ENCODE measurements at regions not wholly inside any gene's neighbourhood (a gene's known extent, or its start where the extent isn't known, plus 50 kb on each side); places are given as distances from the start of the nearest gene placed in this dataset.

GRCh38 chr4:162285753-162286152 is 122.0 kb upstream of the FSTL5 start:
- no peak for TF ChIP-seq CTCF (IDR thresholded peaks at IDR 0.05)
- no peak for TF ChIP-seq EP300 (IDR thresholded peaks at IDR 0.05)
- TF ChIP-seq POLR2A (IDR thresholded peaks at IDR 0.05), result no peak
- no peak for TF ChIP-seq POLR2AphosphoS5 (IDR thresholded peaks at IDR 0.05)
